ENCODE measurements at regions not wholly inside any gene's neighbourhood (a gene's known extent, or its start where the extent isn't known, plus 50 kb on each side); places are given as distances from the start of the nearest gene placed in this dataset.

GRCh38 chr10:111246136-111246535 lies 169.3 kb downstream of the ADRA2A start:
- Histone ChIP-seq H3K27me3 (ENCODE audit: insufficient read depth, poor library complexity, severe bottlenecking) (no peaks in the 10 kb centered on the region), H3K9me3 (ENCODE audit: severe bottlenecking) (no peaks in the 10 kb centered on the region), H3K4me1 (ENCODE audit: insufficient read depth, poor library complexity, severe bottlenecking) (no peaks in the 10 kb centered on the region), H3K27ac (ENCODE audit: poor library complexity, severe bottlenecking) (no peak overlapping the region), H3K4me3 (ENCODE audit: severe bottlenecking) (no peak overlapping the region), H3K36me3 (ENCODE audit: low read depth) (no peaks in the 10 kb centered on the region)
- DNase-seq (ENCODE audit: low spot score) (no peak), ATAC-seq (ENCODE audit: low read depth) (no peak)
- no peak for TF ChIP-seq CTCF (IDR thresholded peaks at IDR 0.05; ENCODE audit: poor library complexity, severe bottlenecking)

GRCh38 chr10:111246814-111247452 lies 170.1 kb downstream of the ADRA2A start:
- Histone ChIP-seq H3K27me3 (ENCODE audit: insufficient read depth, poor library complexity, severe bottlenecking) (no peaks in the 10 kb centered on the region), H3K27ac (ENCODE audit: poor library complexity, severe bottlenecking) (no peak overlapping the region), H3K36me3 (ENCODE audit: low read depth) (no peaks in the 10 kb centered on the region), H3K9me3 (ENCODE audit: severe bottlenecking) (no peaks in the 10 kb centered on the region), H3K4me1 (ENCODE audit: insufficient read depth, poor library complexity, severe bottlenecking) (no peaks in the 10 kb centered on the region), H3K4me3 (ENCODE audit: severe bottlenecking) (no peak overlapping the region)
- TF ChIP-seq CTCF (IDR thresholded peaks at IDR 0.05; ENCODE audit: poor library complexity, severe bottlenecking), result no peak
- ATAC-seq (ENCODE audit: low read depth), result no peak
- no peak for DNase-seq (ENCODE audit: low spot score)

GRCh38 chr10:111247781-111248389 lies 171.1 kb downstream of the ADRA2A start:
- Histone ChIP-seq H3K4me3 (ENCODE audit: severe bottlenecking) (no peak overlapping the region), H3K9me3 (ENCODE audit: severe bottlenecking) (no peaks in the 10 kb centered on the region), H3K4me1 (ENCODE audit: insufficient read depth, poor library complexity, severe bottlenecking) (no peaks in the 10 kb centered on the region), H3K27me3 (ENCODE audit: insufficient read depth, poor library complexity, severe bottlenecking) (no peaks in the 10 kb centered on the region), H3K36me3 (ENCODE audit: low read depth) (no peaks in the 10 kb centered on the region), H3K27ac (ENCODE audit: poor library complexity, severe bottlenecking) (no peak overlapping the region)
- DNase-seq (ENCODE audit: low spot score) (no peak), ATAC-seq (ENCODE audit: low read depth) (no peak; the same call in 2 of the 3 replicates)
- no peak for TF ChIP-seq CTCF (IDR thresholded peaks at IDR 0.05; ENCODE audit: poor library complexity, severe bottlenecking)

DNA sequence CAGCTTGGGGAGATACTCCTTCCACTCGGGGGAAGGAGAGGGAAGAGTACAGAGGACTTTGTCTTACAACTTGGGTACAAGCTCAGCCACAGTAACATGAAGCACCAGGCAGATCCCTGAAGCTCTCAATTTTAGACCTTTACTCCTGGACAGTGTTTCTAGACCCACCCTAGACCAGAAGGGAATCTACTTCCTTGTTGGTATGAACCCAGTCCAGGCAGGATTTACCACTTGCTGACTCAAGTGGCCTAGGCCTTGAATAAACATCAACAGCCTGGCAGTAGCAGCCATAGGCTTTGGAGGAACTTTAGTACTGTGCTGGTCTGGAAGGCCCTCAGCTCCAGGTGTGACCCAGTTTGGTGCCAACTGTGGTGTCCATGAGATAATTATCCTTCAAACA lies 173.1 kb downstream of the ADRA2A start:
- Histone ChIP-seq H3K36me3 (ENCODE audit: low read depth) (no peaks in the 10 kb centered on the region), H3K4me1 (ENCODE audit: insufficient read depth, poor library complexity, severe bottlenecking) (no peaks in the 10 kb centered on the region), H3K4me3 (ENCODE audit: severe bottlenecking) (no peak overlapping the region), H3K27ac (ENCODE audit: poor library complexity, severe bottlenecking) (no peak overlapping the region), H3K27me3 (ENCODE audit: insufficient read depth, poor library complexity, severe bottlenecking) (no peaks in the 10 kb centered on the region), H3K9me3 (ENCODE audit: severe bottlenecking) (no peaks in the 10 kb centered on the region)
- no peak for ATAC-seq (ENCODE audit: low read depth)
- no peak for DNase-seq (ENCODE audit: low spot score)
- no peak for TF ChIP-seq CTCF (IDR thresholded peaks at IDR 0.05; ENCODE audit: poor library complexity, severe bottlenecking)

DNA sequence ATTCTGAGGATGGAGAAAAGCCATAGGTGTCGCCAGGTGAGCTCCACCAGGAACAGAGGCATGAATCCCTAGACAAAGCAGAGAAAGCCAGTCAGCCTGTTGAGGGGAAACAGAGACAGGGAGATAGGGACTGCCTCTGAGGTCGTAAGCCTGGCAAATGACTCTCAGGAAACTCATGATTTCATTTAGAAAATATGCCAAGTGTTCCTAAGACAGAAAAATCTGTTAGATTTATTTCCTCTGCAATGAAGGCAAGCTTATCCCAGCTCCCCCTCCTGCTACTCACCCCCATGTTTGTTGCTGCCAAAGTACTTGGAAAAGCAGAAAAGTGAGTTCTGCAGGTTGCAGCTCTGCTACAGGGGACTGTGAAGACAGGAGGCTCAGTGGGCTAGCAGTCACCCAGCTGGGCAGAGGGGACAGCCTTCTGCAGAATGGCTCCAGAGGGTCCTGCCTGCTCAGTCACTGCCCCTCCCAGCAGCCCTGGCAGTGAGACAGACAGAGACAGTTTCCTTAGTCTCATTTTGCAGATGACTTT lies 184.3 kb downstream of the ADRA2A start:
- Histone ChIP-seq H3K4me1 (ENCODE audit: insufficient read depth, poor library complexity, severe bottlenecking) (no peaks in the 10 kb centered on the region), H3K36me3 (ENCODE audit: low read depth) (no peaks in the 10 kb centered on the region), H3K9me3 (ENCODE audit: severe bottlenecking) (no peaks in the 10 kb centered on the region), H3K27ac (ENCODE audit: poor library complexity, severe bottlenecking) (no peak overlapping the region), H3K4me3 (ENCODE audit: severe bottlenecking) (no peak overlapping the region), H3K27me3 (ENCODE audit: insufficient read depth, poor library complexity, severe bottlenecking) (no peaks in the 10 kb centered on the region)
- ATAC-seq (ENCODE audit: low read depth), result no peak
- no peak for DNase-seq (ENCODE audit: low spot score)
- TF ChIP-seq CTCF (IDR thresholded peaks at IDR 0.05; ENCODE audit: poor library complexity, severe bottlenecking), result no peak

Measured in RWPE2 (cell line).